Embryonic facial prominence (tissue), 1 donor: ENCODE measurements at regions not wholly inside any gene's neighbourhood (a gene's known extent, or its start where the extent isn't known, plus 50 kb on each side); places are given as distances from the start of the nearest gene placed in this dataset.
"Not testable (repeated sequence)": the region's sequence is repeated elsewhere in the genome, so short reads cannot be mapped to it uniquely, and the experiment has no call there.

Experiments used
- DNase-seq: peaks from one replicate; pipeline ENCODE4 v3.0.0-alpha.2; 2016; ENCODE audit errors: extremely low spot score

DNA sequence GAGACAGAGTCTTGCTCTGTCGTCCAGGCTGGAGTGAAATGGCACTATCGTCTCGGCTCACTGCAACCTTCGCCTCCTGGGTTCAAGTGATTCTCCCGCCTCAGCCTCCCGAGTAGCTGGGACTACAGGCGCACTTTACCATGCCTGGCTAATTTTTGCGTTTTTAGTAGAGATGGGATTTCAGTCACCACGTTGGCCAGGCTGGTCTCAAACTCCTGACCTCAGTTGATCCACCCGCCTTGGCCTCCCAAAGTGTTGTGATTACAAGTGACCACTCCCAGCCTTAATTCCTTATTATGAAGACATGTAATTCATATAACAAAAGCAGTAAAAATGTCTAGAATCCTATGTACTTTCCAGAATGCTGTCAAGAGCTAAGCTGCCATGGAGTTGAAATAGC is 434.5 kb upstream of the ZNG1F start:
- DNase-seq = not testable (repeated sequence)

DNA sequence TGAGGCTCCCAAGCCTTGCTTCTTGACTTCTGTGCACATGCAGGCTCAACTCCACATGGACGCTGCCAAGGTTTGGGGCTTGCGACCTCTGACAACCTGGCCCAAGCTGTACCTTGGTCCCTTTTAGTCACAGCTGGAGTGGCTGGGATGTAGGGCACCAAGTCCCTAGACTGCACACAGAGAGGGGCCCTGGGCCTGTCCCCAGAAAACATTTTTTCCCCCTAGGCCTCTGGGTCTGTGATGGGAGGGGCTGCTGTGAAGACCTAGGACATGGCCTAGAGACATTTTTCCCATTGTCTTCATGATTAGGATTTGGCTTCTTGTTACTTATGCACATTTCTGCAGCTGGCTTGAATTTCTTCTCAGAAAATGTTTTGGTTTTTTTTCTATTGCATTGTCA is 430.1 kb upstream of the ZNG1F start:
- not testable (repeated sequence) for DNase-seq

DNA sequence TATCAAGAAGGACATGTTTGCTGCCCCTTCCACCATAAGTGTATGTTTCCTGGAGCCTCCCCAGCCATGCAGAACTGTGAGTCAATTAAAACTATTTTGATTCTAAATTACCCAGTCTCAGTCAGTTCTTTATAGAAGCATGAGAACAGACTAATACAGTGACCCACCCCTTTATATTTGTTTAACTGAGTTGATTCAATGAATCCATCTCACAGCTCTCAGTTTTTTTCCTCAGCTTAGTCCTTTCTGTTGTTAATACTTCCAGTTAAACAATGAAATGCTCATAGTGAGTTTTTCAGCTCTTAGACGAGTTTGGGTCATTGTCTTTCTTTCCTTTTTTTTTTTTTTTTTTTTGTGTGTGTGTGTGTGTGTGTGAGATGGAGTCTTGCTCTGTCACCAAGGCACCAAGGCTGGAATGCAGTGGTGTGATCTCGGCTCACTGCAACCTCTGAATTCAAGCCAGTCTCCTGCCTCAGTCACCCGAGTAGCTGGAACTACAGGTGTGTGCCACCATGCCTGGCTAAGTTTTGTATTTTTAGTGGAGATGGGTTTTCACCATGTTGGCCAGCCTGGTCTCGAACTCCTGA is 417.9 kb upstream of the ZNG1F start:
- not testable (repeated sequence) for DNase-seq

- DNase-seq = not testable (repeated sequence)
Measured at GRCh38 chr9:41565572-41565971, 376.5 kb upstream of the ZNG1F start.
